ENCODE measurements at regions not wholly inside any gene's neighbourhood (a gene's known extent, or its start where the extent isn't known, plus 50 kb on each side); places are given as distances from the start of the nearest gene placed in this dataset.

DNA sequence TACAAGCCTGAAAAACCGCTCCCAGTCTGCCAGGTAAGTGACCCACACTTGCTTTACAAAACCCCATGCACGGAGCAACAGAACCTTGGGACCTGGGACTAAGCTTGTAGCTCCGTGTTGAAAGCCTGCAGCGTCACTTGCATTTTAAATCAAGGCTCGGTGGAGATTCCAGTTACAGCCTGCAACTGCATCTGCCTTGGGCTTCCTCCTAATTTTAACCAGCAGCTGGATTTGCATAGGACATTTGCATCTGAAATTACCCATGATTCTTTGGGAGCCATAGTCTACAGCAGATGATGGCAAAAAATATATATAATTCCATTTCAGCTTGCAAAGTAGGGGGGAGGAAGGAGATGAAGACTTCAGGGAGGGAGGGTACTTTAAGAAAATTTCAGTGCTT, 62.4 kb upstream of the IGSF21 start:
- no peaks in the 10 kb centered on the region for H3K9me3 ChIP-seq
- no peaks in the 10 kb centered on the region for H3K4me1 ChIP-seq (ENCODE audit: low read depth)
- H3K4me3 ChIP-seq, result no peak overlapping the region
- no peaks in the 10 kb centered on the region for H3K36me3 ChIP-seq (ENCODE audit: low read depth)
- ATAC-seq (no peak), DNase-seq (no peak)
- TF ChIP-seq, protein P1, sequence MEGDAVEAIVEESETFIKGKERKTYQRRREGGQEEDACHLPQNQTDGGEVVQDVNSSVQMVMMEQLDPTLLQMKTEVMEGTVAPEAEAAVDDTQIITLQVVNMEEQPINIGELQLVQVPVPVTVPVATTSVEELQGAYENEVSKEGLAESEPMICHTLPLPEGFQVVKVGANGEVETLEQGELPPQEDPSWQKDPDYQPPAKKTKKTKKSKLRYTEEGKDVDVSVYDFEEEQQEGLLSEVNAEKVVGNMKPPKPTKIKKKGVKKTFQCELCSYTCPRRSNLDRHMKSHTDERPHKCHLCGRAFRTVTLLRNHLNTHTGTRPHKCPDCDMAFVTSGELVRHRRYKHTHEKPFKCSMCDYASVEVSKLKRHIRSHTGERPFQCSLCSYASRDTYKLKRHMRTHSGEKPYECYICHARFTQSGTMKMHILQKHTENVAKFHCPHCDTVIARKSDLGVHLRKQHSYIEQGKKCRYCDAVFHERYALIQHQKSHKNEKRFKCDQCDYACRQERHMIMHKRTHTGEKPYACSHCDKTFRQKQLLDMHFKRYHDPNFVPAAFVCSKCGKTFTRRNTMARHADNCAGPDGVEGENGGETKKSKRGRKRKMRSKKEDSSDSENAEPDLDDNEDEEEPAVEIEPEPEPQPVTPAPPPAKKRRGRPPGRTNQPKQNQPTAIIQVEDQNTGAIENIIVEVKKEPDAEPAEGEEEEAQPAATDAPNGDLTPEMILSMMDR (IDR thresholded peaks at IDR 0.05), result no peak
- intact Hi-C loops (cut with DNase I, micrococcal nuclease), result no loop called here

DNA sequence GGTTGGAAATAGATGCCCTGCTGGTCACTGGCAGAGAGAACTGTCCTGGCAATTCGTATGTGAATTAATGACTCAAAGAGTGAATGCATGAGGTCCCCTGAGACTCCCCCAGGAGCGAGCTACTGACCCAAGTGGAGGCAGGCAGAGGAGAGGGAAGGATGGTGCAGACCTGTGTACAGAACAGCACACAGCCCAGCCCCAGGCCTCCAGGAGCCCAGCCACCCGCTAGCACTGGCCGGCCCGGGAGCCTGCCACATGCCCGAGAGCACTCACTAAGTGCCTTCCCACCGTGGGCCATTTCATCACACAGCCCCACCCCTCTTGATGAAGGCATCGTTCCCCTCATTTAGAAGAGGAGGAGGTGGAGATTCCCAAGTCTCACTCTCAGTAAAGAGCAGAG, 62.0 kb upstream of the IGSF21 start:
- TF ChIP-seq, protein P1 (IDR thresholded peaks at IDR 0.05), result no peak
- no peak for ATAC-seq
- DNase-seq, result no peak
- H3K4me3 ChIP-seq, result no peak overlapping the region
- intact Hi-C loops (cut with DNase I, micrococcal nuclease), result no loop called here
- no peaks in the 10 kb centered on the region for H3K9me3 ChIP-seq
- no peaks in the 10 kb centered on the region for H3K36me3 ChIP-seq (ENCODE audit: low read depth)
- no peaks in the 10 kb centered on the region for H3K4me1 ChIP-seq (ENCODE audit: low read depth)

DNA sequence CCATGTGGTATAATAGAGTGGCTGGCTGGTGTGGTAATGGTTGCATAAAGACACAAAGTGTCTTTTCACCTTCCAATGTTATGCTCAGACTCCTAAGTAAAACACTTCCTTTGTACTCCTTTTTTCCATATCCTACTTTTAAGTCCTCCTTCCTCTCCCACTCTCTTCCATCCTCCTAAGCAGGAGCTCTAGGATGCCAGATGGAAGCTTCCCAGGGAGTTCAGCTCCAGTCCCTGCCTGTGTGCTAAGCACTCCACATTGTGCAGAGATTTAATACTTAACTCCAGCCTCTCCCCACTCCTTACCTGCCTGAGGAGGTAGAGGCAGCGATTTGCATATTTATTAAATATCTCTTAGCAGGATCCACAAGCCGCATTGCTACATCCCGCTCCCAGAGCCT, 60.5 kb upstream of the IGSF21 start:
- Histone ChIP-seq H3K36me3 (ENCODE audit: low read depth) (no peaks in the 10 kb centered on the region), H3K4me3 (no peak overlapping the region), H3K9me3 (no peaks in the 10 kb centered on the region), H3K4me1 (ENCODE audit: low read depth) (no peaks in the 10 kb centered on the region)
- TF ChIP-seq, protein P1 (IDR thresholded peaks at IDR 0.05), result no peak
- no peak for DNase-seq
- ATAC-seq, result no peak
- intact Hi-C loops (cut with DNase I, micrococcal nuclease), result no loop called here

DNA sequence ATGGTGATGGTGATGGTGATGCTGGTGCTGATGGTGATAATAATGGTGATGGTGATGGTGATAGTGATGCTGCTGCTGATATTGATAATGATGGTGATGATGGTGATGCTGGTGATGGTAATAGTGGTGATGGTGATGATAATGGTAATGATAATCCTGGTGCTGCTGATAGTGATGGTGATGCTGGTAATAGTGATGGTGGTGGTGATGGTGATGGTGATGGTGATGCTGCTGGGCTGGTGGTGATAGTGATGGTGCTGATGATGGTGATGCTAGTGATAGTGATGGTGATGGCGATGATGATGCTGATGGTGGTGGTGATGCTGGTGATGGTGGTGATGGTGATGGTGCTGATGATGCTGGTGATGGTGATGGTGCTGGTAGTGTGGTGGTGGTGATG, 58.4 kb upstream of the IGSF21 start:
- TF ChIP-seq, protein P1 (IDR thresholded peaks at IDR 0.05), result no peak
- Histone ChIP-seq H3K36me3 (ENCODE audit: low read depth) (no peaks in the 10 kb centered on the region), H3K4me1 (ENCODE audit: low read depth) (no peaks in the 10 kb centered on the region), H3K9me3 (no peaks in the 10 kb centered on the region), H3K4me3 (no peak overlapping the region)
- intact Hi-C loops (cut with DNase I, micrococcal nuclease), result no loop called here
- DNase-seq (no peak), ATAC-seq (no peak)

DNA sequence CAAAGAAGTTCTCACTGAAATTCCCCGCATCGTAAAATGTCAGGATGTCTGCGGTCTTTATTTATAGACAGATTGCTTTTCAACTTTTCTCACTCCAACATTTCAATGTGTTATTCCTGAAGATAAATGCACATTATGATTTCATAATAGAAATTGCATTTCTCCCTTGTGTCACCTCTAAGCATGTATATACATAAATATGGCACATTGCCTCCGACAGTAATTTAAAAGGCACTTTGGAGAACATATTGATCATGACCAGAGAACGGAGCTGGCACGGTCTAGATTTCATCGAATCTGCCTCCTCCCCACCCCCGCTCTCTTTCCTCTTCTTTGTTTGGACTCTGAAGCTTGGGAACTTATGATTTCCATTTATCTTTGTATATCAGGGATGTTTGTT, 54.9 kb upstream of the IGSF21 start:
- Histone ChIP-seq H3K36me3 (ENCODE audit: low read depth) (no peaks in the 10 kb centered on the region), H3K9me3 (no peaks in the 10 kb centered on the region), H3K4me3 (no peak overlapping the region), H3K4me1 (ENCODE audit: low read depth) (no peaks in the 10 kb centered on the region)
- ATAC-seq, result no peak
- TF ChIP-seq, protein P1 (IDR thresholded peaks at IDR 0.05), result no peak
- intact Hi-C loops (cut with DNase I, micrococcal nuclease), result no loop called here
- no peak for DNase-seq

DNA sequence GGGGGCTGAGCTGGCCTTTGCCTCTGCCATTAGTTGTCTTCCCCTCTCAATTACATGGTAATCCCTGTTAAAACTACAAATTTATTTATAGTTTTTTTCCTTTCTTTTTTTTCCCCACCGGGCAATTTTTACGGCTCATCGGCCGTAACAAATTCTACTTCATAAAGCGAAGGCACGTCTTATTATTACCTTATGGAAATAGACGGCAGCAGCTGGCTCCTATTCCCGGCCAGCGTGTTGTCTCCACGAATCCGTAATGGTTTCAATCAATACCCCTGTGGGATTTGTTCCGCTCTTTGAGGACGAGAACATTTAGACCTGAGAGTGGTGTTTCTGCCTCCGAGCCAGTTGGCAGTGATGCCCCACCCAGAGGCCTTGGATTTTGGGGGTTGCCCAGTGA, 52.4 kb upstream of the IGSF21 start:
- H3K36me3 ChIP-seq (ENCODE audit: low read depth), result no peaks in the 10 kb centered on the region
- TF ChIP-seq, protein P1 (IDR thresholded peaks at IDR 0.05), result no peak
- H3K4me3 ChIP-seq, result no peak overlapping the region
- ATAC-seq (no peak), DNase-seq (no peak)
- no peaks in the 10 kb centered on the region for H3K4me1 ChIP-seq (ENCODE audit: low read depth)
- H3K9me3 ChIP-seq, result no peaks in the 10 kb centered on the region
- intact Hi-C loops (cut with DNase I, micrococcal nuclease), result no loop called here
